GM12878 (cell line): ENCODE measurements at regions not wholly inside any gene's neighbourhood (a gene's known extent, or its start where the extent isn't known, plus 50 kb on each side); places are given as distances from the start of the nearest gene placed in this dataset.
A peak's percentile ranks its signal among the peaks of the same experiment; 100 is the strongest.

Experiments
- ATAC-seq: fragments of 200-7000 bp; cut with Tn5 transposase; 3 replicates; pipeline ENCODE4 v1.9.1; 2020; ENCODE audit warnings: mild to moderate bottlenecking, moderate library complexity
- BruUV-seq: library from RNA; stranded (reverse); fragments of 400-500 nt; replicated peaks from 2 replicates; lab custom pipeline; 2021; lab: Mats Ljungman, UMichigan
- CTCF ChIA-PET: fragments of 300-600 bp; sonication (Branson Sonifier 250); formaldehyde crosslinking; extraction: SDS; loops from one replicate; lab custom pipeline; 2021; ENCODE audit warnings: inconsistent platforms; lab: Yijun Ruan, JAX
- POLR2A ChIA-PET: fragments of 350-600 bp; formaldehyde crosslinking; extraction: SDS; loops from one replicate; lab custom pipeline; 2021; ENCODE audit warnings: inconsistent platforms; lab: Charles Lee
- RAD21 ChIA-PET: fragments of 300-600 bp; sonication (Branson Sonifier 250); formaldehyde crosslinking; loops from one replicate; lab custom pipeline; 2023; ENCODE audit warnings: antibody characterized with exemption; ENCODE audit not compliant: unreplicated experiment; lab: Charles Lee
- SMC1A ChIA-PET: fragments of 300-600 bp; sonication (Branson Sonifier 250); formaldehyde crosslinking; loops from one replicate; lab custom pipeline; 2023; ENCODE audit not compliant: unreplicated experiment, uncharacterized antibody; lab: Charles Lee
- DNase-seq: peaks from one replicate; pipeline ENCODE4 v3.0.0-alpha.2; 2011; ENCODE audit warnings: low read depth, low spot score
- FAIRE-seq: peaks from 3 replicates; lab custom pipeline; 2011; peaks lifted over from hg19 to GRCh38; lab: Jason Lieb, UNC
- H2AFZ ChIP-seq: 2 replicates; pipeline ENCODE4 v1.6.0; 2011; ENCODE audit warnings: low read depth, low read length, control low read depth; ENCODE audit not compliant: control insufficient read depth
- H3K27ac ChIP-seq: 2 replicates; pipeline ENCODE4 v1.5.1; 2011; ENCODE audit warnings: control low read depth; ENCODE audit not compliant: control insufficient read depth, insufficient read depth
- H3K27me3 ChIP-seq, 2 experiments: replicated peaks in 1 of 2; 2 replicates each; pipeline versions ENCODE4 v1.6.0 to v1.6.1; 2011; ENCODE audit warnings: low read length in 1 of 2; ENCODE audit not compliant: control insufficient read depth in 2 of 2, insufficient read depth in 2 of 2
- H3K36me3 ChIP-seq, 2 experiments: 2 replicates each; pipeline ENCODE4 v1.5.1; 2011; ENCODE audit warnings: low read length in 1 of 2; ENCODE audit not compliant: control insufficient read depth in 2 of 2, insufficient read depth in 2 of 2
- H3K4me1 ChIP-seq: 2 replicates; pipeline ENCODE4 v1.6.1; 2011; ENCODE audit warnings: mild to moderate bottlenecking, low read length, moderate library complexity, mixed read lengths; ENCODE audit not compliant: control insufficient read depth, insufficient read depth
- H3K4me2 ChIP-seq: 2 replicates; pipeline ENCODE4 v1.6.0; 2011; ENCODE audit warnings: control low read depth; ENCODE audit not compliant: control insufficient read depth, insufficient read depth
- H3K4me3 ChIP-seq: fragments of 200-600 bp; sonication (generic); 2 replicates; pipeline ENCODE4 v1.5.1; 2016
- H3K79me2 ChIP-seq: 2 replicates; pipeline ENCODE4 v1.6.0; 2011; ENCODE audit warnings: low read length; ENCODE audit not compliant: control insufficient read depth, insufficient read depth
- H3K9ac ChIP-seq: 2 replicates; pipeline ENCODE4 v1.8.0; 2011; ENCODE audit warnings: low read length, control low read depth, mixed read lengths; ENCODE audit not compliant: control insufficient read depth, insufficient read depth
- H3K9me3 ChIP-seq: replicated peaks from 3 replicates; pipeline ENCODE4 v1.5.1; 2011; ENCODE audit warnings: mild to moderate bottlenecking, low read length; ENCODE audit not compliant: control insufficient read depth, insufficient read depth
- H4K20me1 ChIP-seq: 2 replicates; pipeline ENCODE4 v1.6.0; 2011; ENCODE audit not compliant: control insufficient read depth, insufficient read depth
- CREM ChIP-seq: IDR thresholded peaks from 2 replicates; pipeline ENCODE4 v1.6.1; 2014; ENCODE audit warnings: antibody characterized with exemption, low read depth
- CUX1 ChIP-seq: IDR thresholded peaks from 2 replicates; pipeline ENCODE4 v1.6.1; 2012; ENCODE audit warnings: improper control_type of control experiment, low read depth, low read length; ENCODE audit not compliant: insufficient replicate concordance
- EP300 ChIP-seq, 2 experiments: fragments of 150-350 bp in 1 of 2; IDR thresholded peaks; 2 replicates each; pipeline ENCODE4 v1.6.1; 2011 to 2012; ENCODE audit warnings: low read depth in 2 of 2, low read length in 2 of 2, borderline replicate concordance in 1 of 2, improper control_type of control experiment in 1 of 2, inconsistent platforms in 1 of 2; ENCODE audit not compliant: control insufficient read depth in 1 of 2
- NFYB ChIP-seq: IDR thresholded peaks from 2 replicates; pipeline ENCODE4 v1.6.1; 2011; ENCODE audit warnings: low read depth, mild to moderate bottlenecking, low read length, improper control_type of control experiment, moderate library complexity; ENCODE audit not compliant: insufficient read depth
- PRDM15 ChIP-seq: fragments of 450-650 bp; formaldehyde crosslinking; IDR thresholded peaks from 2 replicates; pipeline ENCODE4 v1.4.0; 2020; ENCODE audit warnings: mild to moderate bottlenecking, moderate library complexity
- YY1 ChIP-seq: IDR thresholded peaks from 2 replicates; pipeline ENCODE4 v1.6.1; 2011; ENCODE audit warnings: low read depth, mild to moderate bottlenecking, low read length
- WGBS: methylation state at CpG from one replicate; pipeline ENCODE4 v1.1.6; 2016; ENCODE audit warnings: low lambda C conversion rate; ENCODE audit not compliant: insufficient replicate concordance, insufficient coverage; ENCODE audit errors: missing lambda C conversion rate; 5-methylcytosine and 5-hydroxymethylcytosine counted together
- in situ Hi-C: fragments of 300-500 bp; cut with MboI; formaldehyde crosslinking; loops from 9 replicates; pipeline ENCODE4 v1.14.3; 2018; ENCODE audit warnings: mixed read lengths
- intact Hi-C: fragments of 100-400 bp; cut with micrococcal nuclease; formaldehyde crosslinking; loops from one replicate; pipeline ENCODE4 v1.14.2; 2022; ENCODE audit not compliant: unreplicated experiment

GRCh38 chr1:234975941-234976860, 152.4 kb downstream of the TOMM20 start (continued):
- no peak for TF ChIP-seq CUX1
- TF ChIP-seq, all 136 proteins: peak for 1

GRCh38 chr1:234975122-234975940, 153.3 kb downstream of the TOMM20 start:
- 59% methylated on average over 11 of the region's 11 CpGs for WGBS
- TSS peak; percentile 54 for BruUV-seq
- Histone ChIP-seq H3K9me3 (no peaks in the 10 kb centered on the region; the same call in 2 of the 3 replicates), H3K27ac (peak overlapping the region; percentile 43), H3K4me2 (0 out of 2 replicates have a peak overlapping the region, but pooled peaks have one; percentile 19), H2AFZ (no peak overlapping the region), H4K20me1 (no peaks in the 10 kb centered on the region), H3K4me3 (no peak overlapping the region), H3K36me3 (no peaks in the 10 kb centered on the region), H3K79me2 (peaks cover 8% of the 10 kb centered on the region), H3K9ac (no peak overlapping the region), H3K27me3 (no peaks in the 10 kb centered on the region), H3K4me1 (peaks cover 84% of the 10 kb centered on the region)
- in situ Hi-C loops: loop anchor here (5.0 to 10.0 kb wide), 4 partner anchors 37 to 478 kb away; no protein-coding TSS in a partner anchor
- ChIA-PET SMC1A (interaction anchor here (0.7 to 13.6 kb wide), 29 partner anchors 8 to 479 kb away, joined by 3 to 229 read pairs (median 5); no protein-coding TSS in a partner anchor), RAD21 (interaction anchor here (0.9 to 13.6 kb wide), 18 partner anchors 14 to 476 kb away, joined by 3 to 258 read pairs (median 14); partner anchors contain the start of gene IRF2BP2), CTCF (interaction anchor here (0.8 to 7.3 kb wide), 12 partner anchors 20 to 476 kb away, joined by 3 to 43 read pairs (median 3); no protein-coding TSS in a partner anchor), POLR2A (interaction anchor here (0.6 to 11.5 kb wide), 12 partner anchors 9 to 364 kb away, joined by 3 to 111 read pairs (median 4); no protein-coding TSS in a partner anchor)
- ATAC-seq (peak; percentile 9), FAIRE-seq (no peak), DNase-seq (no peak)
- intact Hi-C loops: loop anchor here (1.0 to 5.0 kb wide), 2 partner anchors 368 to 476 kb away; no protein-coding TSS in a partner anchor
- TF ChIP-seq YY1: no peak
- TF ChIP-seq PRDM15 (CRISPR knock-in tag): peak; percentile 1; the same call in 1 of the 2 replicates
- TF ChIP-seq EP300 (IDR thresholded peaks at IDR 0.05; ENCODE audit: borderline replicate concordance in 1 of 2, control insufficient read depth in 1 of 2, low read depth in 2 of 2, low read length in 2 of 2): peak; percentile 21 to 52; a peak in 2 of 4 replicates
- TF ChIP-seq CREM: 0 out of 2 replicates have a peak, but pooled peaks have one; percentile 8
- TF ChIP-seq NFYB: peak; percentile 96
